ENCODE measurements at regions not wholly inside any gene's neighbourhood (a gene's known extent, or its start where the extent isn't known, plus 50 kb on each side); places are given as distances from the start of the nearest gene placed in this dataset.

GRCh38 chr11:69361466-69361865 is 67.5 kb downstream of the MYEOV start (continued):
- TF ChIP-seq SP4 (IDR thresholded peaks at IDR 0.05; ENCODE audit: low read length) (no peak), JUN (IDR thresholded peaks at IDR 0.05; ENCODE audit: low read depth, low read length) (no peak), SP2 (IDR thresholded peaks at IDR 0.05; ENCODE audit: low read length) (no peak), GABPA (IDR thresholded peaks at IDR 0.05; ENCODE audit: borderline replicate concordance, insufficient read depth, low read length) (no peak), POLR2A (IDR thresholded peaks at IDR 0.05; ENCODE audit: control extremely low read depth in 1 of 2, low read depth in 2 of 2, low read length in 2 of 2) (no peak), TAF1 (IDR thresholded peaks at IDR 0.05; ENCODE audit: low read depth, low read length) (no peak), SIX5 (IDR thresholded peaks at IDR 0.05; ENCODE audit: low read depth, low read length) (no peak)
- TF ChIP-seq, protein P1, sequence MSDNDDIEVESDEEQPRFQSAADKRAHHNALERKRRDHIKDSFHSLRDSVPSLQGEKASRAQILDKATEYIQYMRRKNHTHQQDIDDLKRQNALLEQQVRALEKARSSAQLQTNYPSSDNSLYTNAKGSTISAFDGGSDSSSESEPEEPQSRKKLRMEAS (IDR thresholded peaks at IDR 0.05), result no peak

All from H1 (cell line).